Trophoblast cell (in vitro differentiated cells and primary cell): ENCODE measurements at regions not wholly inside any gene's neighbourhood (a gene's known extent, or its start where the extent isn't known, plus 50 kb on each side); places are given as distances from the start of the nearest gene placed in this dataset.

Experiments used
- DNase-seq, 2 donors: peaks; one replicate each; pipeline ENCODE4 v3.0.0-alpha.2; 2016
- H2AFZ ChIP-seq: 2 replicates; pipeline ENCODE4 v1.6.1; 2013; ENCODE audit warnings: low read length, moderate library complexity, mild to moderate bottlenecking; ENCODE audit not compliant: insufficient read depth, poor library complexity
- H2AK5ac ChIP-seq: 2 replicates; pipeline ENCODE4 v1.6.1; 2013; ENCODE audit warnings: mild to moderate bottlenecking, low read length
- H2BK120ac ChIP-seq: 2 replicates; pipeline ENCODE4 v1.6.1; 2013; ENCODE audit warnings: low read length, mild to moderate bottlenecking, moderate library complexity; ENCODE audit not compliant: insufficient read depth, poor library complexity
- H2BK12ac ChIP-seq: 2 replicates; pipeline ENCODE4 v1.6.1; 2013; ENCODE audit warnings: mild to moderate bottlenecking, low read length, moderate library complexity
- H2BK5ac ChIP-seq: 2 replicates; pipeline ENCODE4 v1.6.1; 2013; ENCODE audit warnings: low read length, low read depth, moderate library complexity, mild to moderate bottlenecking; ENCODE audit not compliant: poor library complexity
- H3K14ac ChIP-seq: 2 replicates; pipeline ENCODE4 v1.6.1; 2013; ENCODE audit warnings: mild to moderate bottlenecking, low read length
- H3K18ac ChIP-seq: 2 replicates; pipeline ENCODE4 v1.6.1; 2013; ENCODE audit warnings: mild to moderate bottlenecking, low read length
- H3K23ac ChIP-seq: 2 replicates; pipeline ENCODE4 v1.6.1; 2013; ENCODE audit warnings: low read length
- H3K27ac ChIP-seq: 2 replicates; pipeline ENCODE4 v1.5.1; 2013; ENCODE audit warnings: low read depth, mild to moderate bottlenecking, inconsistent platforms, low read length, moderate library complexity
- H3K27me3 ChIP-seq: 2 replicates; pipeline ENCODE4 v1.6.1; 2013; ENCODE audit warnings: inconsistent platforms, mild to moderate bottlenecking, low read length, moderate library complexity; ENCODE audit not compliant: insufficient read depth
- H3K36me3 ChIP-seq, 2 experiments: 1 replicate in 1 of 2; 2 replicates in 1 of 2; pipeline ENCODE4 v1.6.1; 2013; ENCODE audit warnings: low read length in 2 of 2, mild to moderate bottlenecking in 2 of 2, moderate library complexity in 1 of 2; ENCODE audit not compliant: insufficient read depth in 2 of 2, control insufficient read depth in 1 of 2
- H3K4ac ChIP-seq: 2 replicates; pipeline ENCODE4 v1.6.1; 2013; ENCODE audit warnings: low read depth, mild to moderate bottlenecking, low read length, moderate library complexity
- H3K4me1 ChIP-seq, 2 experiments: 1 replicate in 1 of 2; 2 replicates in 1 of 2; pipeline ENCODE4 v1.6.1; 2013; ENCODE audit warnings: low read length in 2 of 2, mild to moderate bottlenecking in 2 of 2, moderate library complexity in 1 of 2; ENCODE audit not compliant: insufficient read depth in 2 of 2, control insufficient read depth in 1 of 2
- H3K4me2 ChIP-seq: 2 replicates; pipeline ENCODE4 v1.6.1; 2013; ENCODE audit warnings: inconsistent platforms, mild to moderate bottlenecking, low read length, moderate library complexity
- H3K4me3 ChIP-seq: 2 replicates; pipeline ENCODE4 v1.5.1; 2013; ENCODE audit warnings: mild to moderate bottlenecking, low read depth, low read length, inconsistent platforms
- H3K79me1 ChIP-seq: one replicate; pipeline ENCODE4 v1.6.1; 2013; ENCODE audit warnings: low read length
- H3K79me2 ChIP-seq: 2 replicates; pipeline ENCODE4 v1.6.1; 2013; ENCODE audit warnings: low read length, mild to moderate bottlenecking; ENCODE audit not compliant: control insufficient read depth, insufficient read depth, poor library complexity
- H3K9ac ChIP-seq: 2 replicates; pipeline ENCODE4 v1.6.1; 2013; ENCODE audit warnings: mild to moderate bottlenecking, low read length
- H3K9me3 ChIP-seq: 2 replicates; pipeline ENCODE4 v1.6.1; 2013; ENCODE audit warnings: low read depth, mild to moderate bottlenecking, control low read depth, inconsistent platforms, low read length; ENCODE audit not compliant: insufficient read depth
- H4K12ac ChIP-seq: 2 replicates; pipeline ENCODE4 v1.6.1; 2013; ENCODE audit warnings: low read depth, mild to moderate bottlenecking, low read length, moderate library complexity
- H4K8ac ChIP-seq: 2 replicates; pipeline ENCODE4 v1.6.1; 2013; ENCODE audit warnings: low read depth, mild to moderate bottlenecking, low read length, moderate library complexity
- H4K91ac ChIP-seq: one replicate; pipeline ENCODE4 v1.6.1; 2013; ENCODE audit warnings: low read depth, mild to moderate bottlenecking, low read length, moderate library complexity
- WGBS: extraction: QIAGEN DNeasy Blood & Tissue Kit; methylation state at CpG from one replicate; pipeline ENCODE4 v1.1.7; 2013; ENCODE audit warnings: missing lambda C conversion rate; ENCODE audit not compliant: insufficient read length, insufficient coverage; ENCODE audit errors: extremely low coverage; 5-methylcytosine and 5-hydroxymethylcytosine counted together

- Histone ChIP-seq H3K79me1 (no peaks in the 10 kb centered on the region), H3K9ac (no peak overlapping the region), H2BK120ac (no peak overlapping the region), H3K4me1 (no peaks in the 10 kb centered on the region), H3K4me3 (no peak overlapping the region), H3K14ac (no peak overlapping the region), H2AFZ (no peak overlapping the region), H3K36me3 (no peaks in the 10 kb centered on the region), H3K27me3 (no peaks in the 10 kb centered on the region), H3K23ac (no peak overlapping the region), H3K79me2 (no peaks in the 10 kb centered on the region), H4K12ac (no peak overlapping the region), H2BK5ac (no peak overlapping the region), H3K4ac (no peak overlapping the region), H2AK5ac (no peak overlapping the region), H4K91ac (no peak overlapping the region), H2BK12ac (no peak overlapping the region), H3K27ac (no peak overlapping the region), H3K18ac (no peak overlapping the region), H3K9me3 (peaks cover 1% of the 10 kb centered on the region), H4K8ac (no peak overlapping the region), H3K4me2 (no peak overlapping the region)
- WGBS, result no CpG with 5 or more reads among the region's 3 CpGs
- peak; percentile 29 to 60 for DNase-seq
These were observed 124.4 kb upstream of the TRIB2 start for GRCh38 chr2:12592296-12592695.

- H3K4me3 ChIP-seq, result no peak overlapping the region
- H4K12ac ChIP-seq, result no peak overlapping the region
- no peak for DNase-seq
- H4K8ac ChIP-seq, result no peak overlapping the region
- H2AFZ ChIP-seq, result no peak overlapping the region
- H3K14ac ChIP-seq, result no peak overlapping the region
- no CpG with 5 or more reads among the region's 4 CpGs for WGBS
- no peak overlapping the region for H3K4me2 ChIP-seq
- H3K23ac ChIP-seq, result no peak overlapping the region
- H2BK5ac ChIP-seq, result no peak overlapping the region
- no peaks in the 10 kb centered on the region for H3K36me3 ChIP-seq
- no peak overlapping the region for H3K9ac ChIP-seq
- H2AK5ac ChIP-seq, result no peak overlapping the region
- no peak overlapping the region for H3K27ac ChIP-seq
- peaks cover 1% of the 10 kb centered on the region for H3K9me3 ChIP-seq
- H3K27me3 ChIP-seq, result no peaks in the 10 kb centered on the region
- H2BK120ac ChIP-seq, result no peak overlapping the region
- no peak overlapping the region for H2BK12ac ChIP-seq
- H3K4ac ChIP-seq, result no peak overlapping the region
- no peaks in the 10 kb centered on the region for H3K4me1 ChIP-seq
- H3K79me2 ChIP-seq, result no peaks in the 10 kb centered on the region
- H3K79me1 ChIP-seq, result no peaks in the 10 kb centered on the region
- H3K18ac ChIP-seq, result no peak overlapping the region
- no peak overlapping the region for H4K91ac ChIP-seq
These were observed 122.1 kb upstream of the TRIB2 start for GRCh38 chr2:12594590-12594989.

- no CpG with 5 or more reads among the region's 3 CpGs for WGBS
These were observed 120.0 kb upstream of the TRIB2 start for GRCh38 chr2:12596771-12597170.

GRCh38 chr2:12597610-12598009 lies 119.1 kb upstream of the TRIB2 start:
- Histone ChIP-seq H3K9me3 (peaks cover 1% of the 10 kb centered on the region), H2AK5ac (no peak overlapping the region), H3K79me2 (no peaks in the 10 kb centered on the region), H4K91ac (no peak overlapping the region), H3K4ac (no peak overlapping the region), H2BK12ac (no peak overlapping the region), H2BK5ac (no peak overlapping the region), H3K4me2 (no peak overlapping the region), H3K23ac (no peak overlapping the region), H3K79me1 (no peaks in the 10 kb centered on the region), H4K12ac (no peak overlapping the region), H3K14ac (no peak overlapping the region), H2BK120ac (no peak overlapping the region), H3K27me3 (no peaks in the 10 kb centered on the region), H2AFZ (no peak overlapping the region), H3K4me1 (no peaks in the 10 kb centered on the region), H3K36me3 (no peaks in the 10 kb centered on the region), H3K9ac (no peak overlapping the region), H3K18ac (no peak overlapping the region), H3K4me3 (no peak overlapping the region), H4K8ac (no peak overlapping the region), H3K27ac (no peak overlapping the region)
- DNase-seq, result no peak
- WGBS, result no CpG with 5 or more reads among the region's 2 CpGs

More at GRCh38 chr2:12596771-12597170, 120.0 kb upstream of the TRIB2 start:
- H2AFZ ChIP-seq, result no peak overlapping the region
- no peak overlapping the region for H4K91ac ChIP-seq
- H3K27ac ChIP-seq, result no peak overlapping the region
- no peak overlapping the region for H3K4me2 ChIP-seq
- H3K4me1 ChIP-seq, result no peaks in the 10 kb centered on the region
- DNase-seq, result no peak
- H3K23ac ChIP-seq, result no peak overlapping the region
- H4K12ac ChIP-seq, result no peak overlapping the region
- no peak overlapping the region for H3K18ac ChIP-seq
- no peak overlapping the region for H3K4me3 ChIP-seq
- no peak overlapping the region for H2AK5ac ChIP-seq
- no peak overlapping the region for H3K9ac ChIP-seq
- no peak overlapping the region for H2BK120ac ChIP-seq
- no peaks in the 10 kb centered on the region for H3K79me2 ChIP-seq
- H2BK12ac ChIP-seq, result no peak overlapping the region
- no peaks in the 10 kb centered on the region for H3K79me1 ChIP-seq
- no peak overlapping the region for H4K8ac ChIP-seq
- no peaks in the 10 kb centered on the region for H3K27me3 ChIP-seq
- no peak overlapping the region for H3K4ac ChIP-seq
- no peaks in the 10 kb centered on the region for H3K36me3 ChIP-seq
- peaks cover 1% of the 10 kb centered on the region for H3K9me3 ChIP-seq
- no peak overlapping the region for H2BK5ac ChIP-seq
- H3K14ac ChIP-seq, result no peak overlapping the region
